Loucy (cell line): ENCODE measurements at regions not wholly inside any gene's neighbourhood (a gene's known extent, or its start where the extent isn't known, plus 50 kb on each side); places are given as distances from the start of the nearest gene placed in this dataset.

Experiments
- H2AFZ ChIP-seq: fragments of 200-600 bp; sonication (generic); 2 replicates; pipeline ENCODE4 v1.6.0; 2016; ENCODE audit warnings: antibody characterized with exemption, mild to moderate bottlenecking, low read length, moderate library complexity
- H3F3A ChIP-seq: fragments of 200-600 bp; 2 replicates; pipeline ENCODE4 v1.6.0; 2016; ENCODE audit warnings: antibody characterized with exemption, low read depth, mild to moderate bottlenecking
- H3K27me3 ChIP-seq: fragments of 200-600 bp; sonication (generic); 2 replicates; pipeline ENCODE4 v1.6.1; 2014; ENCODE audit warnings: low read length, mild to moderate bottlenecking; ENCODE audit not compliant: insufficient read depth, poor library complexity, severe bottlenecking
- H3K36me3 ChIP-seq: fragments of 200-600 bp; sonication (generic); 2 replicates; pipeline ENCODE4 v1.6.1; 2016; ENCODE audit warnings: low read length; ENCODE audit not compliant: insufficient read depth
- H3K4me1 ChIP-seq: fragments of 200-600 bp; sonication (generic); 2 replicates; pipeline ENCODE4 v1.5.1; 2014; ENCODE audit warnings: low read length, mild to moderate bottlenecking; ENCODE audit not compliant: insufficient read depth, poor library complexity, severe bottlenecking
- H3K4me2 ChIP-seq: fragments of 200-600 bp; sonication (generic); 2 replicates; pipeline ENCODE4 v1.6.0; 2014; ENCODE audit warnings: antibody characterized with exemption, low read length, low read depth, mild to moderate bottlenecking; ENCODE audit not compliant: poor library complexity, severe bottlenecking
- H3K4me3 ChIP-seq: fragments of 200-600 bp; sonication (generic); 2 replicates; pipeline ENCODE4 v1.5.1; 2014; ENCODE audit warnings: low read length, mild to moderate bottlenecking, mixed read lengths; ENCODE audit not compliant: poor library complexity, severe bottlenecking
- H3K79me2 ChIP-seq: fragments of 200-600 bp; sonication (generic); 2 replicates; pipeline ENCODE4 v1.6.1; 2014; ENCODE audit warnings: low read length; ENCODE audit not compliant: insufficient read depth
- H3K9ac ChIP-seq: fragments of 200-600 bp; sonication (generic); 2 replicates; pipeline ENCODE4 v1.6.0; 2014; ENCODE audit warnings: mild to moderate bottlenecking, low read depth, low read length, moderate library complexity; ENCODE audit not compliant: poor library complexity, severe bottlenecking
- H3K9me2 ChIP-seq: fragments of 200-600 bp; sonication (generic); replicated peaks from 2 replicates; pipeline ENCODE4 v1.6.1; 2016; ENCODE audit warnings: low read depth, low read length, mixed read lengths
- H3K9me3 ChIP-seq: fragments of 200-600 bp; sonication (generic); 2 replicates; pipeline ENCODE4 v1.6.1; 2014; ENCODE audit warnings: mild to moderate bottlenecking, antibody characterized with exemption, low read length, low read depth; ENCODE audit not compliant: insufficient read depth
- H4K20me1 ChIP-seq: fragments of 200-600 bp; sonication (generic); 2 replicates; pipeline ENCODE4 v1.6.0; 2014; ENCODE audit warnings: antibody characterized with exemption, low read length, mild to moderate bottlenecking; ENCODE audit not compliant: insufficient read depth, poor library complexity, severe bottlenecking
- EZH2phosphoT487 ChIP-seq: fragments of 200-600 bp; IDR thresholded peaks from 2 replicates; pipeline ENCODE4 v1.6.1; 2018; ENCODE audit warnings: antibody characterized with exemption, mild to moderate bottlenecking, moderate library complexity, borderline replicate concordance
- TF ChIP-seq, protein P1 (sequence below): fragments of 200-600 bp; sonication (generic); conservative IDR thresholded peaks from 2 replicates; pipeline ENCODE4 v1.5.1; 2014; ENCODE audit warnings: mild to moderate bottlenecking, antibody characterized with exemption, low read length

DNA sequence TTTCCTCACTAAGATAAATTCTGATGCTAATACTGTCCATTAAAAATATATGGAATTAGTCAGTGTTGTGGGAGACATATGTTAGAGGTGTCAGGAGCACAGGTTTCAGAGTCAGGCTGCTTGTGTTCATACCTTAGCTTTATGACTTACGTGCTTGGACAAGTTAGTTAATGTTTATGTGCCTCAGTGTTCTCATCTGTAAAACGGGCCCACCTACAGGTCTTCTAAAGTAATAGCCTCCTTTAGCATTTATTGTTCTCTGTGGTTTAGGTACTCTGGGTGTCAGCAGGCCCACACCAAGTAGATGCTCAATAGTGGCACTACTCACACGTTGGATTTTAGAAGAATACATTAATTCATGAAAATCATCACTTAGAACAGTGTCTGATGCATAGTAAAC lies 308.7 kb upstream of the ZC3H12C start:
- no peaks in the 10 kb centered on the region for H4K20me1 ChIP-seq
- no peaks in the 10 kb centered on the region for H3F3A ChIP-seq
- no peaks in the 10 kb centered on the region for H3K79me2 ChIP-seq
- H3K4me1 ChIP-seq, result no peaks in the 10 kb centered on the region
- TF ChIP-seq EZH2phosphoT487, result no peak
- TF ChIP-seq, protein P1, sequence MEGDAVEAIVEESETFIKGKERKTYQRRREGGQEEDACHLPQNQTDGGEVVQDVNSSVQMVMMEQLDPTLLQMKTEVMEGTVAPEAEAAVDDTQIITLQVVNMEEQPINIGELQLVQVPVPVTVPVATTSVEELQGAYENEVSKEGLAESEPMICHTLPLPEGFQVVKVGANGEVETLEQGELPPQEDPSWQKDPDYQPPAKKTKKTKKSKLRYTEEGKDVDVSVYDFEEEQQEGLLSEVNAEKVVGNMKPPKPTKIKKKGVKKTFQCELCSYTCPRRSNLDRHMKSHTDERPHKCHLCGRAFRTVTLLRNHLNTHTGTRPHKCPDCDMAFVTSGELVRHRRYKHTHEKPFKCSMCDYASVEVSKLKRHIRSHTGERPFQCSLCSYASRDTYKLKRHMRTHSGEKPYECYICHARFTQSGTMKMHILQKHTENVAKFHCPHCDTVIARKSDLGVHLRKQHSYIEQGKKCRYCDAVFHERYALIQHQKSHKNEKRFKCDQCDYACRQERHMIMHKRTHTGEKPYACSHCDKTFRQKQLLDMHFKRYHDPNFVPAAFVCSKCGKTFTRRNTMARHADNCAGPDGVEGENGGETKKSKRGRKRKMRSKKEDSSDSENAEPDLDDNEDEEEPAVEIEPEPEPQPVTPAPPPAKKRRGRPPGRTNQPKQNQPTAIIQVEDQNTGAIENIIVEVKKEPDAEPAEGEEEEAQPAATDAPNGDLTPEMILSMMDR, result no peak
- no peaks in the 10 kb centered on the region for H3K36me3 ChIP-seq
- H3K27me3 ChIP-seq, result no peaks in the 10 kb centered on the region
- H3K9me3 ChIP-seq, result no peaks in the 10 kb centered on the region
- no peak overlapping the region for H3K9ac ChIP-seq
- no peak overlapping the region for H3K4me2 ChIP-seq
- no peak overlapping the region for H2AFZ ChIP-seq
- H3K4me3 ChIP-seq, result no peak overlapping the region
- H3K9me2 ChIP-seq, result no peaks in the 10 kb centered on the region

DNA sequence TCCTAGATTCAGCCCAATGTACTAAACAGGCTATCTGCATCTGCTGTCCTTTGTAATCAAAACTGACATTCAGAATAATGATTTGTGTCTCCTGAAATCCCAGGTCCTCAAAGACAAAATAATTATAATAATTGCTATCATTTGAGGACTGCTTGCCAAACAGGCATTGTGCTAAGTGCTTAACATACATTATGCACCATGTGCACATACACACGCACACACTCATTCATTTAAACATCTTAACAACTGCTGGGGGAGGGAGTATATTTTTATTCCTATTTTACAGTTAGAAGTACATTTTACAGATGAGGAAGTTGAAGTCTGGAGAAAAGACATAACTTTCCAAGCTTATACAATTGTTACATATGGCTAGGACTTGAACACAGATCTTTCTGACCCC lies 308.0 kb upstream of the ZC3H12C start:
- H3K36me3 ChIP-seq, result no peaks in the 10 kb centered on the region
- H4K20me1 ChIP-seq, result no peaks in the 10 kb centered on the region
- no peaks in the 10 kb centered on the region for H3K4me1 ChIP-seq
- no peak overlapping the region for H3K9ac ChIP-seq
- H3F3A ChIP-seq, result no peaks in the 10 kb centered on the region
- TF ChIP-seq, protein P1, result no peak
- TF ChIP-seq EZH2phosphoT487, result no peak
- no peaks in the 10 kb centered on the region for H3K27me3 ChIP-seq
- H3K4me2 ChIP-seq, result no peak overlapping the region
- no peaks in the 10 kb centered on the region for H3K9me2 ChIP-seq
- no peak overlapping the region for H2AFZ ChIP-seq
- H3K4me3 ChIP-seq, result no peak overlapping the region
- H3K9me3 ChIP-seq, result no peaks in the 10 kb centered on the region
- no peaks in the 10 kb centered on the region for H3K79me2 ChIP-seq

DNA sequence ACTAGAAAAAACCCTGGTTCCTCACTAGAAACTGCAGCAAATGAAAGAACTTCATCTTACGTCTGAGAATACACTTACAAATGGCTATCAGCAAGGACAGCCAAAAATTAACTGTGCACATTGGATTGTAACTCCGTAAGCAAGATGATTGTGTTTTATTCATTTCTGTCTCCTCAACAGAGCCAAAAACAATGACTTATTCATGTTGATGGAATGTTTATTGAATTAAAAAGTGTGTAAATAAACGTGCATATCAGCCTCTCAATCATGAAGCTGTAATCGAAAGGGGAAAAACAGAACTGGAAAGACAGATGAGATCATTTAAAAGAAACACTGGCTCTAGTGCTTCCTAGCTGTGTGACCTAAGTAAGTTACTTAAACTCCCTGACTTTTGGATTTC lies 307.5 kb upstream of the ZC3H12C start:
- no peak overlapping the region for H3K9ac ChIP-seq
- TF ChIP-seq EZH2phosphoT487, result no peak
- TF ChIP-seq, protein P1, result no peak
- no peaks in the 10 kb centered on the region for H3K27me3 ChIP-seq
- H2AFZ ChIP-seq, result no peak overlapping the region
- no peaks in the 10 kb centered on the region for H3K36me3 ChIP-seq
- H3K4me1 ChIP-seq, result no peaks in the 10 kb centered on the region
- no peaks in the 10 kb centered on the region for H3K9me2 ChIP-seq
- H3F3A ChIP-seq, result no peaks in the 10 kb centered on the region
- no peaks in the 10 kb centered on the region for H4K20me1 ChIP-seq
- H3K4me3 ChIP-seq, result no peak overlapping the region
- no peaks in the 10 kb centered on the region for H3K79me2 ChIP-seq
- no peak overlapping the region for H3K4me2 ChIP-seq
- H3K9me3 ChIP-seq, result no peaks in the 10 kb centered on the region
